A204.1 (cell line): ENCODE measurements at regions not wholly inside any gene's neighbourhood (a gene's known extent, or its start where the extent isn't known, plus 50 kb on each side); places are given as distances from the start of the nearest gene placed in this dataset.

Source experiments
- FAIRE-seq: peaks from 2 replicates; lab custom pipeline; 2012; peaks lifted over from hg19 to GRCh38; lab: Jason Lieb, UNC

DNA sequence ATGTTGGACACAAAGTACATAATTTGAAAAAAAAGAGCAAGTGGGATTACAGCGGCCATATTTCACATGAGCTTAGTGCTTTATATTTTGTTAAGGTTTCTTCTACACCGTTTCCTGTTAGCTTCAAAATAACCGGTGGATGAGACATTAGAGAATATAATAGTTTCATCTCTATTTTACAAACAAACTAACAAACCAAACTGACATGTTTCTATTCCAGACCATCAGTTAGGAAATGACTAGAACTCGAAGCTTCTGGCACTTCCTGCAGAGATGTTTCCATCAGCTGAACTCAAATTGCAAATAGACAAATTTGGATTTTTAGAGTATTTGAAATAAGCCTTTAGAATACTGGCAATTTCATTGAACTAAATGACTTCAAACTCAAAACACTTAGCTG is 86.5 kb downstream of the MTRR start:
- no peak for FAIRE-seq

DNA sequence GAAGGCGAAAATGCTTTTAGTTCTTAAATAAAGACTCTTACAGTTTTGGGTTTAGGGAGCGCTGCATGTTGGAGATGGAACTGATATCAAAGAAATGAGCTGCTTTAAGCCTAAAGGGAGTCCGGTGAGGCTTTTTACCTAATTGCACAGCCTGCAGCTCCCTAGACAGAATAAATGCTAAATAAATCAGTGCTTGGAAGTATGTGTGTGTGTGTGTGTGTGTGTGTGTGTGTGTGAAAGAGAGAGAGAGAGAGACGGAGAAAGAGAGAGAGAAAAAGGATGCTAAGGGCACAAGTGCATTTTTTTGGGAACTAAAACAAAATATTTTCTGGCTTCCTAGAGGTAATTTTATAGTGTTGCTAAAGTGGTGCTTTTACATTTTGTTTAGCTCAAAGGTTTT is 88.4 kb downstream of the MTRR start:
- no peak for FAIRE-seq

GRCh38 chr5:7960142-7960541 is 91.2 kb downstream of the MTRR start:
- FAIRE-seq = no peak

GRCh38 chr5:7961540-7961939 is 92.6 kb downstream of the MTRR start:
- no peak for FAIRE-seq

GRCh38 chr5:7970816-7971215 is 101.9 kb downstream of the MTRR start:
- no peak for FAIRE-seq

DNA sequence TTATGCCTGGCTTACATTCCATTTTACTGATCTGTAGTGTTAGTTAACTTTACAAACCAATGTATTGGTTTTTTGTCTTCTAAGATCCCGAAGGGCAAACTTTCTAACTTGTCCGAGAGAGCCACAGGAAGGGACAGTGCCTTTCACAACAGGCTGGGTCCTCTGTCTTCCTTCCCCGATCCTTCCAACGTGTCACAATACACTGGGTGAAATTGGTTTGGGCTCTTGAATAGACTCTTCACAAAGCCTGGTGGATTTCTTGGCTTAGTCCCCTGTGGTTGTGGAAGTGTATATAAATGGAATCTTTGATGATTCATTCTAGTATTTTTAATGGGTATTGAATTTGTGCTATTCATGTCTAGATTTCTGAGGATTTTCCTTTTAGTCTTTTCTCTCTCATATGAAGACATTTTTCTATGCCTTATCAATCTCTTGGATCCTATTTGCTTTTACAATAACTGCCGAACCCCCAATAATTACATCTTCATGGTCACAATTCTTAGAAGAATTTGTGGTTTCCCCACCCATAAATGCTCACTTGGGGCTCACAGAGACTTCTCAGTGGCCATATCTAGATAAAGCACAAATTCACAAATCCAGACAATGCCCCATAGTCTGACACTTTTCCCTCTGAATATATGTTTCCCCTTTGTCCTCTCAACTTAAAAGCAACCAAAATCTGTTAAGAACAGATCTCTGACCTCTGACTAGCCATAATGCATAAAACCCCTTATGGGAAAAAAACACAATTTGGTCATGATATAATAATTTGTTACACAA is 107.7 kb downstream of the MTRR start:
- no peak for FAIRE-seq

- FAIRE-seq = no peak
Measured at GRCh38 chr5:7978114-7978513, 109.2 kb downstream of the MTRR start.

DNA sequence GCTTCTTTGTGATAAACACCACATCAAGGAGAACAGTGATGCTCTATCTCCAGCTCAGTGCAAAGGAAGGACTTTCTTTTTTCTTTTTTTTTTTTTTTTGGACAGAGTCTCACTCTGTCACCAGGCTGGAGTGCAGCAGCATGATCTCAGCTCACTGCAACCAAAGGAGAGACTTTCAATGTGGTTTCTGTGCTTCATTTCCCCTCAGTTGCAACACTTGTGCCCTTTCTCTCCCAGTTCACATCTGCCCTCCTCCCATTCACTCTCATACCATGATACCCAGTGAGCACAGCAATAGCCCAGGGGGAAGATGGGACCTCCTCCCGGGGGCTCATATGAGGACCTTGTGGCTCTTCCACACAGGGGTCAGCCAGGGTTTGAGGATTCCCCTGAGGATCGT is 110.0 kb downstream of the MTRR start:
- FAIRE-seq = no peak

DNA sequence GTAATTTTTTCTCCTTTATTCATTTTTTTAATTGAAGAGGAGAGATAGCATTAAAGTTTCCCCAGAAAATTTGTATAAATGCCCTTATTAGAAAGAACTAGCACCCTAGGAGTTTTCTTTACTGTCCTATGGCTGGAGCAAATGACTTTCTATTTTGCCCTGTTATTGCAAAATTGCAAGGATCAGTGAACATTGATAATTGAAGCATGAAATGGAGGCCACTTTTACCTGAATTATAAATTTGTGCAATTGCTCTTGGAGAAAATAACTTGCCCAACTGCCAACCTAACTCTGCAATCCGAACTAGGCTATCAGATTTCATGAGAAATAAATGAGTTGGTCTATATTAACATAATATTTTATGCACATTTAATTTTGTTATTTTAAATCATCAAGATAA is 111.9 kb downstream of the MTRR start:
- FAIRE-seq = no peak

- FAIRE-seq = no peak
Measured at GRCh38 chr5:7983433-7983832, 114.5 kb downstream of the MTRR start.

DNA sequence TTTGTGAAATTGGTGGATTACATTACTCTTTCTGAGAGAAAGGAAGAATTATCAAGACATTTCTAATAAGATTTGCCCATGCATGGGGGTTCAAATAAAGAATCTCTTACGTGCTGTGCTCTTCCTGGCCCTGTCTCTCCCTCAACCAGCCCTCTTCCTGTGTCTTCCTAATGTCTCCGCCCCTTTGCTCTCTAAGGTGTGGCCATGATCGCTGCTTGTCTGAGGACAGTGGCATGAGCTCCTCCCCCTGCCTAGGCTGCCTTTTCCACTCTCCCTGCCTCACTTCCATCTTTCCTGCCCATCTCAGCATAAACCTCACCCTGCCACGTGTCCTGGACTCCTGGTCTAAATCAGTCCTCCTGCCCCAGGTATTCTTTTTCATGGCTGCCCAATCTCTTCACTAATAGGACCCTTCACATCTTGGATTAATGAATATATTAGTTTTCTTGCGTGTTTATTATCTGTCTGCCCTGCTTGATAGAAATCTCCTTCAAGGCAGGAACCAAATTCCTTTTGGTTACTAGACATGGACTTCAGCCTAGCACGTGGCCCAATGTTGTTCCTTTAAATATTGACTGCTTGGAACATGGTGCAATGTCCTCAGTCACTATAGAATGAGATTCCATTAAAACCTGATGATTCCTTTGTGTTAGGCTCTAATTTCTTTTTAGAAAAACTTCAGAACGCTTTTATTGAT is 122.3 kb downstream of the MTRR start:
- no peak for FAIRE-seq

DNA sequence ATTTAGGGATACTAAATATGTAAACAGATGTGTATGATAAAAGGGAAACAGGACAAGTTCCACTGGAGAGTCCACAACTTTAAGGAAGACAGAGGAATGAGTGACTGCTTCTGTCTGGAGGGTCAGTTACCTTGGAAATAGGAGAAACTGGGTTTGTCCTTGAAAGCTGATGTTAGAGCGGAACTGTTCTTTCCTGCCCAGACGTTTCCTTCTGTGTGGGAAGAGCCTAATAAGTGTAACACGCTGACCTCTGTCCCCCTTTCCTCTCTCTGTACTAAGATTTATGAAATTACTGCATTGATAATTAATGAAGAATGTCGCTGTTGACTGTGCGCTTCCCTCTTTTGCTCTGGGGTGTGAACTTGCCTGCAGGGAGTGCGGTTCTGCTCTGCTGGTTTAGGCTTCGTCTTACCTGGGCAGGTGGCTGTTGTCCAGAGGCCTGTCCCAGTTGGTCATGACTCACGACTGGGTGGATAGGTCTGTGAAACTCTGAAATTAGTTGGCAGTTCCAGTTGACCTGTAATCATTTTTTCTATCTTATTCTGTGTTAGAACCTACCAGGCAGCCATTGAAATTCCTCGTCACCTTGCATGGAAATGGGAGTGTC is 126.8 kb downstream of the MTRR start:
- no peak for FAIRE-seq

- no peak for FAIRE-seq
Measured at GRCh38 chr5:8005416-8005815, 136.5 kb downstream of the MTRR start.

GRCh38 chr5:8012131-8012977 is 143.4 kb downstream of the MTRR start:
- no peak for FAIRE-seq

- FAIRE-seq = no peak
Measured at GRCh38 chr5:8013948-8014710, 145.2 kb downstream of the MTRR start.

GRCh38 chr5:8019719-8020218 is 150.8 kb downstream of the MTRR start:
- no peak for FAIRE-seq

GRCh38 chr5:8020861-8021514 is 152.0 kb downstream of the MTRR start:
- no peak for FAIRE-seq

DNA sequence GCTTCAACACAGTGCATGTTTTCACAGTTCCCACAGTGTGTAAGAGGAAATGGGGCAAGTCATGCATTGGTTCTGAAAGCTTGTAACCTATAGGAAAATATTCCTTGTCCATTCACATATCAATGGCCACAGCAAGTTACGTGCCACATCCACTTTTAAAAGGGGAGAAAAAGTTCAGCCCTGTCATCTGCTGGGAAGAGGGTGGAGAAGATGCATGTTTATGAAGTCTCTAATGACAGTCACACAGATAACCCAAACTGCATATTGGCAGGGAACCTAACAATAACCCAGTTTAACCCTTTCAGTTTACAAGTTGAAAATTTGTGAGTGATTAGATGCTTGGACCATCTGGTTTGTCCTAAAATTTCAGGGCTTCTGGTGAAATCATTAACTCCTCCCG is 159.3 kb downstream of the MTRR start:
- FAIRE-seq = no peak

DNA sequence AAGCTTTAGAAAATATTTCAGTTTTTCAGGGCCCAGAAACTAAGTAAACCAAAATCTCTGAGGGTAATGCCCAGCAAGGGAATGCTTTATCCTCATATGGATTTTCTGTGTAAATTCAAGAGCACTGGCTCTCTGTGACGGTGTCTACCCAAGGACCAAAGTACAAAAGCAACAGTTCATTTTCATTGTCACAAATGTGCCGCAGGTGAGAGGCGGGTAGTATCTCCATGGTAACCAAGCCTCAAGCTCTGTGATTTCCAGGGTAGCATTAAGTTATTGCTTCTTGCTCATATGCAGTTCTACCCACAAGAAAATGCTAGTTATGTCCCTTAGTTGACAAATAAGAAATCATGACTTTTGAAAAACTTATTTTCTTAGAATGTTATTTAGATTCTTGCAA is 164.3 kb downstream of the MTRR start:
- FAIRE-seq = no peak

DNA sequence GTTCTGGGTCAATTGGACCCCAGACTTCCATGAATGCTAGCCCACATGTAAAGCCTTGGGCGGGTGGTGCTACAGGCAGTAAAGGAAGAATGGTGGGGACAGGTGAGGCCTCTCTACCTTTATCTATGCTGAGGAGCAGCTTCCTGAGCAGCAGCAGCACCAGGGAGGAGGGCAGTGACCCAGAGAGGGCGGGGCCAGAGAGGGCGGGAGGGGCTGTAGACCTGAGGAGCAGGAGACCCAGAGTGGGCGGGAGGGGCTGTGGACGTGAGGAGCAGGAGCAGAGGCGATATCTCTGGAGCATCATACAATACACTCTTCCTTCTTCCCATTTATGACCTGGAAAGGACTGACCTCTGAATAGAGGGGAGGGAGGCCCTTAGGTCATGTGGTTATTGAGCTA is 165.9 kb downstream of the MTRR start:
- FAIRE-seq = no peak

GRCh38 chr5:8048920-8049319 is 180.0 kb downstream of the MTRR start:
- FAIRE-seq = no peak
